Nephron progenitor cell (in vitro differentiated cells): ENCODE measurements at regions not wholly inside any gene's neighbourhood (a gene's known extent, or its start where the extent isn't known, plus 50 kb on each side); places are given as distances from the start of the nearest gene placed in this dataset.

Experiments used
- DNase-seq: peaks from one replicate; pipeline ENCODE4 v3.0.0; 2021
- H3K27ac Mint-ChIP-seq: 2 replicates; pipeline ENCODE4 v1.8.0; 2021; ENCODE audit warnings: mild to moderate bottlenecking, moderate library complexity, mixed read lengths
- H3K27me3 Mint-ChIP-seq: 2 replicates; pipeline ENCODE4 v1.8.0; 2021; ENCODE audit warnings: mild to moderate bottlenecking, low read depth, mixed read lengths; ENCODE audit not compliant: poor library complexity
- H3K36me3 Mint-ChIP-seq: 2 replicates; pipeline ENCODE4 v1.8.0; 2021; ENCODE audit warnings: low read depth, mixed read lengths
- H3K4me1 Mint-ChIP-seq: 2 replicates; pipeline ENCODE4 v1.8.0; 2021; ENCODE audit warnings: mixed read lengths
- H3K4me3 Mint-ChIP-seq: 2 replicates; pipeline ENCODE4 v1.8.0; 2021; ENCODE audit warnings: mild to moderate bottlenecking, moderate library complexity, mixed read lengths
- H3K9me3 Mint-ChIP-seq: 2 replicates; pipeline ENCODE4 v1.8.0; 2021; ENCODE audit warnings: mild to moderate bottlenecking, moderate library complexity, mixed read lengths
- TF ChIP-seq, protein P1 (sequence below): fragments of 200-600 bp; sonication (generic); IDR thresholded peaks from 2 replicates; pipeline ENCODE4 v1.5.0; 2021; ENCODE audit warnings: antibody characterized with exemption

DNA sequence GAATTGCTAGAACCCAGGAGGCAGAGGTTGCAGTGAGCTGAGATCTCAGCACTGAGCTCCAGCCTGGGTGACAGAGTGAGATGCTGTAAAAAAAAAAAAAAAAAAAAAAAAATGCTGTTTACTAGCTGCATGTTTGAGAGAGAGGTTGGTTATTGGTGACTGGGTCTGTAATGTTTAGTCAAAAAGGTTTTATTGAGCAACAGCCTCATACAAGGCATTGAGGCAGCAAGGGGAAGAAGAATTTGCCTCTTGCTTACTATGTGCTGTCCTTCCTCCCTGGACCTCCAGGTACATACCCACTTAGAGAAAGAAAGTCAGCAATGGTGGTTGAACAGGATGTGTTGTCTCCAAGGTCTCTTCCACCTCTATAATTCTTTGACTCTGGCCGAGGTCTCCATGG, 140.7 kb upstream of the SPRY4 start:
- H3K9me3 Mint-ChIP-seq, result peaks cover 19% of the 10 kb centered on the region
- TF ChIP-seq, protein P1, sequence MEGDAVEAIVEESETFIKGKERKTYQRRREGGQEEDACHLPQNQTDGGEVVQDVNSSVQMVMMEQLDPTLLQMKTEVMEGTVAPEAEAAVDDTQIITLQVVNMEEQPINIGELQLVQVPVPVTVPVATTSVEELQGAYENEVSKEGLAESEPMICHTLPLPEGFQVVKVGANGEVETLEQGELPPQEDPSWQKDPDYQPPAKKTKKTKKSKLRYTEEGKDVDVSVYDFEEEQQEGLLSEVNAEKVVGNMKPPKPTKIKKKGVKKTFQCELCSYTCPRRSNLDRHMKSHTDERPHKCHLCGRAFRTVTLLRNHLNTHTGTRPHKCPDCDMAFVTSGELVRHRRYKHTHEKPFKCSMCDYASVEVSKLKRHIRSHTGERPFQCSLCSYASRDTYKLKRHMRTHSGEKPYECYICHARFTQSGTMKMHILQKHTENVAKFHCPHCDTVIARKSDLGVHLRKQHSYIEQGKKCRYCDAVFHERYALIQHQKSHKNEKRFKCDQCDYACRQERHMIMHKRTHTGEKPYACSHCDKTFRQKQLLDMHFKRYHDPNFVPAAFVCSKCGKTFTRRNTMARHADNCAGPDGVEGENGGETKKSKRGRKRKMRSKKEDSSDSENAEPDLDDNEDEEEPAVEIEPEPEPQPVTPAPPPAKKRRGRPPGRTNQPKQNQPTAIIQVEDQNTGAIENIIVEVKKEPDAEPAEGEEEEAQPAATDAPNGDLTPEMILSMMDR, result no peak
- H3K4me3 Mint-ChIP-seq, result no peak overlapping the region
- no peak overlapping the region for H3K27ac Mint-ChIP-seq
- peaks cover 3% of the 10 kb centered on the region for H3K27me3 Mint-ChIP-seq
- DNase-seq, result no peak
- H3K4me1 Mint-ChIP-seq, result peaks cover 44% of the 10 kb centered on the region
- H3K36me3 Mint-ChIP-seq, result peaks cover 21% of the 10 kb centered on the region

DNA sequence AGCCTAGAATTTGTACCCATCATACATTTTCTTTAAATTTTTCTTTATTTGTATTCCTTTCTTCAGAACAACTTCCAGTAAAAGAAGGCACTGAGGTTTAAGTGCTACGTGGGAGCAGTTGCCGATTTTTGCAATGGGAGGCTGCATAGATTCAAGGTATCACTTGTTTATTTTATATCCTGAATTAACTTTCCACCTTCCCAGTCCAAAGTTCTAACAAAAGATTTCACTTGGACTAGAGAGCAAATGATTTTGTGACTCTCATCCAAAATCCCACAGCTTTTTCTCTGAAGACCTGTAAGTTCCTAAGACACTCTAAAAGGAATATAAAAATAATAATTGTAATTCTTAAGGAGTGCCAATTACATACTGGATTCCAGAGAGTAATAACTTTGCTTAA, 139.1 kb upstream of the SPRY4 start:
- peaks cover 36% of the 10 kb centered on the region for H3K4me1 Mint-ChIP-seq
- H3K9me3 Mint-ChIP-seq, result peaks cover 19% of the 10 kb centered on the region
- H3K4me3 Mint-ChIP-seq, result no peak overlapping the region
- H3K36me3 Mint-ChIP-seq, result peaks cover 21% of the 10 kb centered on the region
- H3K27ac Mint-ChIP-seq, result no peak overlapping the region
- TF ChIP-seq, protein P1, result no peak
- peaks cover 3% of the 10 kb centered on the region for H3K27me3 Mint-ChIP-seq
- no peak for DNase-seq

DNA sequence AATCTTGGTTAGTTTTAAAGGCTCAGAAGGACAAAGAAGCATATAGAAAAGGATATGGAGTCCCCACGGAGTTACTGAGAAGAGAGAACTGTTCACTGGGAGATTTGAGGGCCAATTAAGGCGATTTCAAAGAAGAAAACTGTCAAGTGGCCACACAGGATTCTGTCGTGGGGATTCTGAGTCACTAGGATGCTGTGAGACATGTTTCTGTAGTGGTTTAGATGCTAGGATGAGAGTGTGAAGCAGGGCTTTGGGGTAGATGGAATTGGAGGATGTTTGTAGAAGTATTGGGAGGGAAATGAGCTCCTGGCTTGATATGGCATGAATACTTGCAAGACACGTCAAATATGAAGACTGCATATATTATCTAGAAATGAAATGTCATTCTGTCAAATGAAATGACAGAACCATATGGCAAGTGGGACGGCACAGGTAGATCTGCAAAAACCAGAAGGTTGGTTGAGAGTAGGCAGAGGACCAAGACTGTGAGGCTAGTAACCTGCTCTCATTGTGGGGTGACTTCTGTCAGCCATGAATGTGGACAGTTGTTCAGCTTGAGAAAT, 136.3 kb upstream of the SPRY4 start:
- H3K27ac Mint-ChIP-seq, result no peak overlapping the region
- no peak overlapping the region for H3K4me3 Mint-ChIP-seq
- H3K4me1 Mint-ChIP-seq, result peaks cover 24% of the 10 kb centered on the region
- no peak for DNase-seq
- H3K27me3 Mint-ChIP-seq, result peaks cover 3% of the 10 kb centered on the region
- TF ChIP-seq, protein P1, result no peak
- H3K36me3 Mint-ChIP-seq, result peaks cover 10% of the 10 kb centered on the region
- H3K9me3 Mint-ChIP-seq, result no peaks in the 10 kb centered on the region

DNA sequence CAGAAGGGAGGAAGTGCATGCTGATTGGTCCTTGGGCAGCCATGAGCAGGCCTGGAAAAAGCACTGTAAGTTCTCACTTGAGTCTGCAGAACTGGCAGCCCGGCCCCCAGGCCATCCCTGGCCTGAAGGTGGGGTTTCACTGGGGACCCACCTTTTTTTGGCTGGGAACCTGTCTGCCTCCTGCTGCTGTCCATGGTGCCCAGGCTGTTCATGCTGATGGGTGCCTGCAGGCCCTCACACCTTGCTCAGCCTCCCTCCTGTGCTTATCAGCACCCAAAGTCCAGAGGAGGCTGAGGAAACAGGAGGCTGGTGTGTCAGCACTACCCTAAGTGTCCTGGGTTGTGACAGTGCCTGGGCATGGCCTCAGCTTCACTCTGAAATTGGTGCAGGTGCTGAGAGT, 134.4 kb upstream of the SPRY4 start:
- Mint-ChIP-seq H3K9me3 (peaks cover 4% of the 10 kb centered on the region), H3K27me3 (peaks cover 3% of the 10 kb centered on the region), H3K27ac (no peak overlapping the region), H3K4me3 (no peak overlapping the region), H3K4me1 (peaks cover 6% of the 10 kb centered on the region), H3K36me3 (peaks cover 5% of the 10 kb centered on the region)
- no peak for DNase-seq
- TF ChIP-seq, protein P1, result no peak

DNA sequence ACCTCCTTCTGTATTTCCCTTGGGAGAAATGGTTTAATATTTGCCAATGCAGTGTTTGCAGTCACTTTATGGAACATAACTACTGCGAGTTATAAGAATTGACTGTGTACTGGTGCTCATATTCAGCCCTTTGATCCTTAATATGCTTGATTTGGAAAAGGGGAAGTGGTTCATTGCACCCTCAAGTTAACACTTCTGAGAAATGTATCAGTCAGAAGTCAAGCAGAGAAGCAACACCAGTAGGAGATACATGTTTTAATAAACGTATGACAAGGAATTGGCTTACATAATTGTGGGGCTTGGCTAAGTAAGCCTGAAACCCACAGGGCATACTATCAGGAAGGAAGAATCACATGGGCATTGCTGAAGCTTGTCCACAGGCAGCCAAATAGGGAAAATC, 131.0 kb upstream of the SPRY4 start:
- TF ChIP-seq, protein P1, result no peak
- DNase-seq, result no peak
- Mint-ChIP-seq H3K9me3 (peaks cover 17% of the 10 kb centered on the region), H3K27me3 (no peaks in the 10 kb centered on the region), H3K36me3 (peaks cover 9% of the 10 kb centered on the region), H3K4me3 (no peak overlapping the region), H3K4me1 (peaks cover 20% of the 10 kb centered on the region), H3K27ac (no peak overlapping the region)

DNA sequence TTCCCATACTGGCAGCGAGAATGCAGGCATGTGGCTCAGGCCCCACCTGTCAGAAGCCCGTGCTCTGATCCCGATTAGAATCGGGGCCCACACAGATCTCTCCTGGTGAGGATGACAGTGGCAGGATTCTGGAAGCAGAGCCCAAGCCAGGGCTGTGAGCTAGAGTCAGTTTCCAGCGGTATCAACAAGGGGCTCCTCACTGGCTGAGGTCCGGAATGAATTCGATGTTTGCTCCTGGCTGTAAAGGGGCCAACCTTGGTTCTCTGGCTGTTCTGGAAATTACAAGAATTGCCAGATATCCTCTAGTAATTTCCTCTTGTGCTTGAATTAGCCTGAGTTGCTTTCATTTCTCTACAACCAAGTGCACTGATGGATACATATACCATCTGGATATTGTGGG, 129.1 kb upstream of the SPRY4 start:
- no peak for DNase-seq
- H3K4me1 Mint-ChIP-seq, result peaks cover 20% of the 10 kb centered on the region
- peaks cover 35% of the 10 kb centered on the region for H3K9me3 Mint-ChIP-seq
- no peak overlapping the region for H3K4me3 Mint-ChIP-seq
- peak overlapping the region; percentile 35 for H3K27ac Mint-ChIP-seq
- TF ChIP-seq, protein P1, result no peak
- H3K36me3 Mint-ChIP-seq, result peaks cover 27% of the 10 kb centered on the region
- peaks cover 3% of the 10 kb centered on the region for H3K27me3 Mint-ChIP-seq
